ENCODE measurements at regions not wholly inside any gene's neighbourhood (a gene's known extent, or its start where the extent isn't known, plus 50 kb on each side); places are given as distances from the start of the nearest gene placed in this dataset.

GRCh38 chr2:56971383-56971974 is 787.7 kb downstream of the CCDC85A start:
- no peak overlapping the region for H3K4me3 ChIP-seq
- H3K27ac ChIP-seq, result no peak overlapping the region
- intact Hi-C loops (cut with DNase I), result no loop called here
- no peaks in the 10 kb centered on the region for H3K4me1 ChIP-seq (ENCODE audit: insufficient read depth)
- no peak for TF ChIP-seq CTCF (IDR thresholded peaks at IDR 0.05)
- no peak for TF ChIP-seq POLR2A (IDR thresholded peaks at IDR 0.05)
- no peak for TF ChIP-seq EP300 (IDR thresholded peaks at IDR 0.05)
- no peak for DNase-seq
- no peaks in the 10 kb centered on the region for H3K9me3 ChIP-seq
- no peaks in the 10 kb centered on the region for H3K27me3 ChIP-seq
- 49 to 63% (median 51%) methylated on average over 3 of the region's 3 CpGs for WGBS, 3 donors
- no peaks in the 10 kb centered on the region for H3K36me3 ChIP-seq

- H3K4me3 ChIP-seq, result no peak overlapping the region
- H3K9me3 ChIP-seq, result no peaks in the 10 kb centered on the region
- H3K4me1 ChIP-seq (ENCODE audit: insufficient read depth), result no peaks in the 10 kb centered on the region
- H3K27ac ChIP-seq, result no peak overlapping the region
- DNase-seq, result no peak
- no peaks in the 10 kb centered on the region for H3K36me3 ChIP-seq
- no peaks in the 10 kb centered on the region for H3K27me3 ChIP-seq
- WGBS, 3 donors, result 82 to 90% (median 90%) methylated on average over 4 of the region's 4 CpGs
- TF ChIP-seq EP300 (IDR thresholded peaks at IDR 0.05), result no peak
- no peak for TF ChIP-seq POLR2A (IDR thresholded peaks at IDR 0.05)
- TF ChIP-seq CTCF (IDR thresholded peaks at IDR 0.05), result no peak
- intact Hi-C loops (cut with DNase I), result no loop called here
These were observed 797.8 kb downstream of the CCDC85A start for GRCh38 chr2:56981554-56981953.

- Histone ChIP-seq H3K27me3 (no peaks in the 10 kb centered on the region), H3K27ac (no peak overlapping the region), H3K9me3 (no peaks in the 10 kb centered on the region), H3K4me3 (no peak overlapping the region), H3K4me1 (ENCODE audit: insufficient read depth) (no peaks in the 10 kb centered on the region), H3K36me3 (no peaks in the 10 kb centered on the region)
- DNase-seq, result no peak
- no peak for TF ChIP-seq CTCF (IDR thresholded peaks at IDR 0.05)
- no peak for TF ChIP-seq EP300 (IDR thresholded peaks at IDR 0.05)
- TF ChIP-seq POLR2A (IDR thresholded peaks at IDR 0.05), result no peak
- intact Hi-C loops (cut with DNase I), result no loop called here
These were observed 801.8 kb downstream of the CCDC85A start for GRCh38 chr2:56985609-56986008.

GRCh38 chr2:57022496-57022895 is 838.7 kb downstream of the CCDC85A start:
- WGBS, 3 donors, result 42 to 65% (median 46%) methylated on average over 6 of the region's 6 CpGs
- Histone ChIP-seq H3K9me3 (no peaks in the 10 kb centered on the region), H3K27me3 (no peaks in the 10 kb centered on the region), H3K27ac (no peak overlapping the region), H3K4me1 (ENCODE audit: insufficient read depth) (no peaks in the 10 kb centered on the region), H3K4me3 (no peak overlapping the region), H3K36me3 (no peaks in the 10 kb centered on the region)
- TF ChIP-seq POLR2A (IDR thresholded peaks at IDR 0.05), result no peak
- no peak for TF ChIP-seq CTCF (IDR thresholded peaks at IDR 0.05)
- TF ChIP-seq EP300 (IDR thresholded peaks at IDR 0.05), result no peak
- intact Hi-C loops (cut with DNase I), result no loop called here
- no peak for DNase-seq

Data from ovary (tissue), 7 donors.